ENCODE measurements at regions not wholly inside any gene's neighbourhood (a gene's known extent, or its start where the extent isn't known, plus 50 kb on each side); places are given as distances from the start of the nearest gene placed in this dataset.

DNA sequence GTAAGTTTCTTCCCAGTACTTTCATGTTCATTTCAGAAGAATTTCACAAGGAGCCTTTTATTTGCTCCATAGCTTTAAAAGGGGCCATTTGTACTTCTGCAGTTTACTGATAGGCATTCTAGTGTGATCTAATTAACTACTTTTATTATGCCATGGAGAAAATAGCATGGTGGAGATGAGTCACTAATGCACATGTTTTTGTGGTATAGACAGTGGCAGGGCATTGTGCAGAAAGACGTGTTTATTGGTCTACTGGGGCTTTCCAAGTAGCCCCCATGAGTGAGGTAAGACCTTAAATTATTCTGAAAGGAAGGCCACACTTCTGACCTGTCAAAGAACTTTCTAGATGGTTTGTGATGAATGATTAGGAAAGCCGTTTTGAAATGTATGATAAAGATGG, 810.0 kb upstream of the NR2F2 start:
- TF ChIP-seq EZH2 (IDR thresholded peaks at IDR 0.05; ENCODE audit: borderline replicate concordance, low read depth, low read length, poor library complexity, severe bottlenecking) (no peak), CTCF (conservative IDR thresholded peaks at IDR 0.05; ENCODE audit: low read depth, low read length) (no peak)
- Histone ChIP-seq H3K4me1 (ENCODE audit: insufficient read depth, low read length, poor library complexity, severe bottlenecking) (no peaks in the 10 kb centered on the region), H3K9me3 (ENCODE audit: low read depth, low read length, poor library complexity, severe bottlenecking) (no peaks in the 10 kb centered on the region), H3K36me3 (ENCODE audit: insufficient read depth, low read length, poor library complexity, severe bottlenecking) (no peaks in the 10 kb centered on the region), H3K4me3 (ENCODE audit: low read depth, low read length, poor library complexity, severe bottlenecking) (no peak overlapping the region), H3K27ac (ENCODE audit: low read depth, low read length, poor library complexity, severe bottlenecking) (no peak overlapping the region), H3K27me3 (replicated peaks; ENCODE audit: insufficient read depth, low read depth, low read length, poor library complexity) (no peaks in the 10 kb centered on the region)
- intact Hi-C loops (cut with micrococcal nuclease; ENCODE audit: unreplicated experiment), result no loop called here
- no TSS peak for BruUV-seq (replicated peaks)
- DNase-seq (ENCODE audit: low spot score), result peak; percentile 69
- ChIA-PET POLR2A (ENCODE audit: low non-redundant PET) (no interaction called here), CTCF (no interaction called here)

- TF ChIP-seq CTCF (conservative IDR thresholded peaks at IDR 0.05; ENCODE audit: low read depth, low read length) (no peak), EZH2 (IDR thresholded peaks at IDR 0.05; ENCODE audit: borderline replicate concordance, low read depth, low read length, poor library complexity, severe bottlenecking) (no peak)
- Histone ChIP-seq H3K4me3 (ENCODE audit: low read depth, low read length, poor library complexity, severe bottlenecking) (no peak overlapping the region), H3K36me3 (ENCODE audit: insufficient read depth, low read length, poor library complexity, severe bottlenecking) (no peaks in the 10 kb centered on the region), H3K9me3 (ENCODE audit: low read depth, low read length, poor library complexity, severe bottlenecking) (no peaks in the 10 kb centered on the region), H3K4me1 (ENCODE audit: insufficient read depth, low read length, poor library complexity, severe bottlenecking) (no peaks in the 10 kb centered on the region), H3K27ac (ENCODE audit: low read depth, low read length, poor library complexity, severe bottlenecking) (no peak overlapping the region), H3K27me3 (replicated peaks; ENCODE audit: insufficient read depth, low read depth, low read length, poor library complexity) (no peaks in the 10 kb centered on the region)
- DNase-seq (ENCODE audit: low spot score), result no peak
- ChIA-PET CTCF (no interaction called here), POLR2A (ENCODE audit: low non-redundant PET) (no interaction called here)
- intact Hi-C loops (cut with micrococcal nuclease; ENCODE audit: unreplicated experiment), result no loop called here
- no TSS peak for BruUV-seq (replicated peaks)
Observed at GRCh38 chr15:95520922-95521321, 809.6 kb upstream of the NR2F2 start.

- no peaks in the 10 kb centered on the region for H3K27me3 ChIP-seq (replicated peaks; ENCODE audit: insufficient read depth, low read depth, low read length, poor library complexity)
- ChIA-PET POLR2A (ENCODE audit: low non-redundant PET) (no interaction called here), CTCF (no interaction called here)
- no TSS peak for BruUV-seq (replicated peaks)
- no peaks in the 10 kb centered on the region for H3K4me1 ChIP-seq (ENCODE audit: insufficient read depth, low read length, poor library complexity, severe bottlenecking)
- intact Hi-C loops (cut with micrococcal nuclease; ENCODE audit: unreplicated experiment), result no loop called here
- H3K4me3 ChIP-seq (ENCODE audit: low read depth, low read length, poor library complexity, severe bottlenecking), result no peak overlapping the region
- H3K9me3 ChIP-seq (ENCODE audit: low read depth, low read length, poor library complexity, severe bottlenecking), result no peaks in the 10 kb centered on the region
- TF ChIP-seq EZH2 (IDR thresholded peaks at IDR 0.05; ENCODE audit: borderline replicate concordance, low read depth, low read length, poor library complexity, severe bottlenecking) (no peak), CTCF (conservative IDR thresholded peaks at IDR 0.05; ENCODE audit: low read depth, low read length) (no peak)
- no peaks in the 10 kb centered on the region for H3K36me3 ChIP-seq (ENCODE audit: insufficient read depth, low read length, poor library complexity, severe bottlenecking)
- DNase-seq (ENCODE audit: low spot score), result no peak
- H3K27ac ChIP-seq (ENCODE audit: low read depth, low read length, poor library complexity, severe bottlenecking), result no peak overlapping the region
Observed at GRCh38 chr15:95522533-95522932, 808.0 kb upstream of the NR2F2 start.
